ENCODE measurements at regions not wholly inside any gene's neighbourhood (a gene's known extent, or its start where the extent isn't known, plus 50 kb on each side); places are given as distances from the start of the nearest gene placed in this dataset.

- TF ChIP-seq EP300 (IDR thresholded peaks at IDR 0.05) (no peak), ELK1 (IDR thresholded peaks at IDR 0.05; ENCODE audit: low read depth, low read length) (no peak), CTCF (IDR thresholded peaks at IDR 0.05) (no peak), POLR2A (IDR thresholded peaks at IDR 0.05; ENCODE audit: low read length) (no peak), CBX8 (IDR thresholded peaks at IDR 0.05) (no peak), USF2 (IDR thresholded peaks at IDR 0.05) (no peak), E2F6 (IDR thresholded peaks at IDR 0.05; ENCODE audit: borderline replicate concordance, low read depth) (no peak), SMC3 (IDR thresholded peaks at IDR 0.05) (no peak), FOSL2 (IDR thresholded peaks at IDR 0.05) (no peak), FOSL2 (CRISPR knock-in tag; IDR thresholded peaks at IDR 0.05) (no peak)
These were observed 339.9 kb downstream of the TENT4A start for GRCh38 chr5:7053125-7053524.

All from A549 (cell line).